ENCODE measurements at regions not wholly inside any gene's neighbourhood (a gene's known extent, or its start where the extent isn't known, plus 50 kb on each side); places are given as distances from the start of the nearest gene placed in this dataset.

GRCh38 chr7:56495165-56495564 is 378.9 kb upstream of the NUPR2 start:
- no peak for TF ChIP-seq BACH1 (IDR thresholded peaks at IDR 0.05; ENCODE audit: borderline replicate concordance)
- TF ChIP-seq TAF1 (IDR thresholded peaks at IDR 0.05; ENCODE audit: borderline replicate concordance, low read depth, low read length) = no peak
- no peak for TF ChIP-seq CTCF (IDR thresholded peaks at IDR 0.05 in 2 of 3, conservative IDR thresholded peaks at IDR 0.05 in 1 of 3; ENCODE audit: control insufficient read depth in 2 of 3, extremely low read depth in 1 of 3, insufficient read depth in 1 of 3, low read depth in 3 of 3, low read length in 3 of 3)

Measured in GM12878 (cell line).